SK-N-SH (cell line): ENCODE measurements at regions not wholly inside any gene's neighbourhood (a gene's known extent, or its start where the extent isn't known, plus 50 kb on each side); places are given as distances from the start of the nearest gene placed in this dataset.

Experiments used
- CTCF ChIA-PET: fragments of 300-600, 350-600 bp; formaldehyde crosslinking; extraction: SDS; loops from one replicate; lab custom pipeline; 2021; lab: Yijun Ruan, JAX
- POLR2A ChIA-PET: fragments of 350-600 bp; sonication (Branson Sonifier 250); formaldehyde crosslinking; extraction: SDS; loops from one replicate; lab custom pipeline; 2020; ENCODE audit warnings: antibody characterized with exemption, inconsistent platforms; lab: Yijun Ruan, JAX
- DNase-seq: peaks from one replicate; pipeline ENCODE4 v3.0.0; 2012
- H2AFZ ChIP-seq: fragments of 200-600 bp; sonication (generic); 2 replicates; pipeline ENCODE4 v1.8.1; 2016; ENCODE audit warnings: antibody characterized with exemption, mild to moderate bottlenecking, low read depth
- H3F3A ChIP-seq: fragments of 200-600 bp; sonication (generic); replicated peaks from 2 replicates; pipeline ENCODE3; 2016; ENCODE audit warnings: antibody characterized with exemption, mild to moderate bottlenecking; ENCODE audit not compliant: insufficient read depth
- H3K27ac ChIP-seq, 2 experiments: fragments of 200-500 bp in 1 of 2; fragments of 200-600 bp in 1 of 2; sonication (Bioruptor generic) in 1 of 2; sonication (generic), shearing (Covaris generic) in 1 of 2; 2 replicates each; pipeline versions ENCODE4 v1.5.1 to v1.6.1; 2014 to 2016; ENCODE audit warnings: low read depth in 2 of 2, inconsistent platforms in 1 of 2, low read length in 1 of 2, mild to moderate bottlenecking in 1 of 2, mixed read lengths in 1 of 2
- H3K27me3 ChIP-seq: fragments of 200-600 bp; sonication (generic), shearing (Covaris generic); 2 replicates; pipeline ENCODE4 v1.6.1; 2016; ENCODE audit warnings: mixed run types; ENCODE audit not compliant: insufficient read depth
- H3K36me3 ChIP-seq, 2 experiments: fragments of 200-500 bp in 1 of 2; fragments of 200-600 bp in 1 of 2; sonication (Bioruptor generic) in 1 of 2; sonication (generic) in 1 of 2; replicated peaks in 1 of 2; 2 replicates each; pipeline versions ENCODE3 to v1.5.1; 2014 to 2016; ENCODE audit warnings: low read length in 1 of 2, mild to moderate bottlenecking in 1 of 2; ENCODE audit not compliant: insufficient read depth in 2 of 2, control insufficient read depth in 1 of 2
- H3K4me1 ChIP-seq, 2 experiments: fragments of 200-500 bp in 1 of 2; fragments of 200-600 bp in 1 of 2; sonication (Bioruptor generic) in 1 of 2; sonication (generic), shearing (Covaris generic) in 1 of 2; 2 replicates each; pipeline versions ENCODE4 v1.5.1 to v1.6.1; 2014 to 2016; ENCODE audit warnings: low read depth in 1 of 2, low read length in 1 of 2, mixed run types in 1 of 2; ENCODE audit not compliant: insufficient read depth in 2 of 2, control insufficient read depth in 1 of 2
- H3K4me2 ChIP-seq: fragments of 200-600 bp; sonication (generic), shearing (Covaris generic); 2 replicates; pipeline ENCODE4 v1.6.1; 2017; ENCODE audit warnings: mixed run types
- H3K4me3 ChIP-seq, 2 experiments: fragments of 200-500 bp in 1 of 2; fragments of 200-600 bp in 1 of 2; sonication (Bioruptor generic) in 1 of 2; sonication (generic), shearing (Covaris generic) in 1 of 2; 2 replicates each; pipeline versions ENCODE4 v1.5.1 to v1.8.1; 2014 to 2016; ENCODE audit warnings: low read depth in 2 of 2, inconsistent platforms in 1 of 2, low read length in 1 of 2, mild to moderate bottlenecking in 1 of 2, mixed read lengths in 1 of 2, moderate library complexity in 1 of 2
- H3K79me2 ChIP-seq: fragments of 200-600 bp; sonication (generic); 2 replicates; pipeline ENCODE4 v1.8.1; 2017; ENCODE audit warnings: mild to moderate bottlenecking; ENCODE audit not compliant: insufficient read depth
- H3K9ac ChIP-seq: fragments of 200-600 bp; sonication (generic); 2 replicates; pipeline ENCODE4 v1.6.1; 2017; ENCODE audit warnings: mixed run types
- H3K9me2 ChIP-seq: fragments of 200-600 bp; sonication (generic); 2 replicates; pipeline ENCODE4 v1.6.1; 2017; ENCODE audit warnings: mixed run types
- H3K9me3 ChIP-seq: fragments of 200-600 bp; sonication (generic); 2 replicates; pipeline ENCODE4 v1.6.1; 2017; ENCODE audit warnings: mixed run types, mild to moderate bottlenecking, moderate library complexity
- H4K20me1 ChIP-seq: fragments of 200-600 bp; sonication (generic); 2 replicates; pipeline ENCODE4 v1.6.1; 2017; ENCODE audit warnings: mild to moderate bottlenecking, mixed run types; ENCODE audit not compliant: insufficient read depth
- ELF1 ChIP-seq: IDR thresholded peaks from 2 replicates; pipeline ENCODE4 v1.4.0; 2012
- EP300 ChIP-seq, 2 experiments: IDR thresholded peaks; 2 replicates each; pipeline versions ENCODE4 v1.4.0 to v1.6.1; 2012; ENCODE audit warnings: borderline replicate concordance in 1 of 2, low read depth in 1 of 2, low read length in 1 of 2
- FOSL2 ChIP-seq: IDR thresholded peaks from 2 replicates; pipeline ENCODE4 v1.4.0; 2012; ENCODE audit warnings: low read depth, mild to moderate bottlenecking, moderate library complexity, borderline replicate concordance
- FOXJ3 ChIP-seq: sonication (generic); formaldehyde crosslinking; IDR thresholded peaks from 2 replicates; pipeline ENCODE4 v1.5.1; 2020; ENCODE audit warnings: mild to moderate bottlenecking, missing genetic modification reagents
- MEF2A ChIP-seq: IDR thresholded peaks from 2 replicates; pipeline ENCODE4 v1.4.0; 2012; ENCODE audit warnings: low read depth, borderline replicate concordance
- NFIC ChIP-seq: IDR thresholded peaks from 2 replicates; pipeline ENCODE4 v1.4.0; 2012; ENCODE audit warnings: borderline replicate concordance
- NRF1 ChIP-seq: IDR thresholded peaks from 2 replicates; pipeline ENCODE4 v1.6.1; 2012; ENCODE audit warnings: low read depth, mild to moderate bottlenecking, low read length
- POLR2AphosphoS5 ChIP-seq: IDR thresholded peaks from 2 replicates; pipeline ENCODE4 v1.6.1; 2012; ENCODE audit warnings: low read depth, low read length
- RAD21 ChIP-seq: IDR thresholded peaks from 2 replicates; pipeline ENCODE4 v1.6.1; 2012; ENCODE audit warnings: mild to moderate bottlenecking, low read length
- RXRA ChIP-seq: IDR thresholded peaks from 2 replicates; pipeline ENCODE4 v1.4.0; 2012; ENCODE audit warnings: low read depth, mild to moderate bottlenecking, borderline replicate concordance
- SIN3A ChIP-seq: IDR thresholded peaks from 2 replicates; pipeline ENCODE4 v1.6.1; 2012; ENCODE audit warnings: low read depth, mild to moderate bottlenecking, low read length, moderate library complexity, borderline replicate concordance
- TAF1 ChIP-seq: IDR thresholded peaks from 2 replicates; pipeline ENCODE4 v1.6.1; 2012; ENCODE audit warnings: low read depth, mild to moderate bottlenecking, low read length, moderate library complexity, borderline replicate concordance
- TCF12 ChIP-seq: IDR thresholded peaks from 2 replicates; pipeline ENCODE4 v1.4.0; 2012
- TEAD4 ChIP-seq: IDR thresholded peaks from 2 replicates; pipeline ENCODE4 v1.4.0; 2012; ENCODE audit warnings: mild to moderate bottlenecking, borderline replicate concordance; ENCODE audit not compliant: insufficient read depth
- WGBS: methylation state at CpG from one replicate; pipeline ENCODE4 v1.1.6; 2017; ENCODE audit warnings: low lambda C conversion rate; 5-methylcytosine and 5-hydroxymethylcytosine counted together
- TF ChIP-seq, protein P1 (sequence below): fragments of 150-350 bp; IDR thresholded peaks from 2 replicates; pipeline ENCODE4 v1.6.1; 2017; ENCODE audit warnings: antibody characterized with exemption, low read length, low read depth, borderline replicate concordance
- TF ChIP-seq, protein P2 (sequence below): IDR thresholded peaks from 2 replicates; pipeline ENCODE4 v1.4.0; 2012; ENCODE audit warnings: low read depth
- TF ChIP-seq, protein P3 (sequence below): IDR thresholded peaks from 2 replicates; pipeline ENCODE4 v1.6.1; 2012; ENCODE audit warnings: mild to moderate bottlenecking, low read depth, low read length, moderate library complexity
- TF ChIP-seq, protein P4 (sequence below): IDR thresholded peaks from 2 replicates; pipeline ENCODE4; 2012
- TF ChIP-seq, protein P5 (sequence below): IDR thresholded peaks from 2 replicates; pipeline ENCODE4 v1.4.0; 2012; ENCODE audit warnings: low read depth, borderline replicate concordance

DNA sequence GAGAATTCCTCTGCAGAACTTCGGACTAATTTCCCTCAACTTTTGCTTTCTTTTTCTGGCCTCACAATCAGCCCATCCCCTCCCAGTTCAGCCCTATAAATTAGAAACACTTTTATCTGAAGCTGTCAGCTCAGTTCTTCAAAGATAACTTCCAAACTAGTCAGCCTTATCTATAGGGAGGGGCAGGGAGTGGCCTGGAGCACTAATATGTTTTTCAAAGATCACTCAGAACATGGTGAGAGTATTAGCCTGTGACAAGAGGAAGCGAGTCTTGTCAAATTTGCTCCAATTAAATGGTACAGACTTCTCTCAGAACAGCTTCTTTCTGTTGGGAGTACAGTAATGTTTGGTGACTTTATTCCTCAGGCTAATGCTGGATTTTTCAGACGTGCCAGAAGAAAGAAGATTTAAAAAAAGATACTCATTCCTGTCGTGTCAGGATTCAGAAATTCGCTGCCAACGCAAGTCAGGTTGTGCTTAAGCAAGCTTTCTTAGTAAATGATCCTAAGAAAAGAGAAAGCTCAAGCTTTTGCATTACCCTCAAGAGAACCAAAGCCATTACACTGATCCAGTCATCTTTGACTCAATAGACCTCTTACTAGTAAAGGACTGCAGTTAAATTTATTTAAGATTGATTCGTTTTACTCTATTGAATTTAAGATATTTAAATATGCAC is 1033.6 kb downstream of the SLITRK5 start:
- Histone ChIP-seq H3K4me2 (no peak overlapping the region), H3K9me3 (no peaks in the 10 kb centered on the region), H3K36me3 (no peaks in the 10 kb centered on the region), H3K79me2 (no peaks in the 10 kb centered on the region), H3K4me1 (no peaks in the 10 kb centered on the region; a peak in 1 of 4 replicates), H4K20me1 (no peaks in the 10 kb centered on the region), H2AFZ (no peak overlapping the region), H3K9ac (no peak overlapping the region), H3F3A (no peaks in the 10 kb centered on the region), H3K27me3 (no peaks in the 10 kb centered on the region), H3K4me3 (no peak overlapping the region), H3K9me2 (no peaks in the 10 kb centered on the region), H3K27ac (no peak overlapping the region)
- TF ChIP-seq FOSL2 (no peak), TCF12 (no peak), RXRA (no peak), TAF1 (no peak), ELF1 (no peak)
- no peak for DNase-seq
- ChIA-PET POLR2A (no interaction called here), CTCF (no interaction called here)
- 21% methylated on average over 7 of the region's 7 CpGs for WGBS

DNA sequence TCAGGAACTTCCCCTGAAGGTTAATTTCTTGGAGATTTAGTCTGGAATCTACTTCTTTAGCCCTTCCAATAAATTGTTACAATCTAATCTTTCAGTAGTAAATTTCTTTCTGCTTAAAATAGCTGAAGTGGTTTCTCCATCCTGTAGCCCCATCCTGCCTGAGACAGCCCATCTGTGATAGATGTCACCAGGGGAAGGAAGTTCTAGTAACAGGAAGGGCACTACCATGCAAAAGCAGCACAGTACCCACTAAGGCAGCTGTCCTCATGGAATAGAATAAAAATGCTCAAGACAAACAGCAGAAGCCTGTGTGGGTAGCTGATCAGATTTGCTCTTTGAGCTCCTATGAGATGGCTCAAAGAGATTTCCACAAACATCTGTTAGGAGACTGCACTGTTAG is 1036.5 kb downstream of the SLITRK5 start:
- Histone ChIP-seq H3K27me3 (no peaks in the 10 kb centered on the region), H3K4me3 (no peak overlapping the region)

More for the DNA sequence above, 1036.5 kb downstream of the SLITRK5 start:
- no peaks in the 10 kb centered on the region; a peak in 2 of 4 replicates for H3K4me1 ChIP-seq
- H3K27ac ChIP-seq, result no peak overlapping the region
- TF ChIP-seq FOXJ3 (CRISPR knock-in tag) (no peak), POLR2AphosphoS5 (no peak), SIN3A (no peak), MEF2A (no peak), EP300 (IDR thresholded peaks at IDR 0.05; ENCODE audit: borderline replicate concordance in 1 of 2, low read depth in 1 of 2, low read length in 1 of 2) (no peak), TEAD4 (no peak), TCF12 (no peak), NFIC (no peak), NRF1 (no peak), RAD21 (no peak)
- TF ChIP-seq, protein P1, sequence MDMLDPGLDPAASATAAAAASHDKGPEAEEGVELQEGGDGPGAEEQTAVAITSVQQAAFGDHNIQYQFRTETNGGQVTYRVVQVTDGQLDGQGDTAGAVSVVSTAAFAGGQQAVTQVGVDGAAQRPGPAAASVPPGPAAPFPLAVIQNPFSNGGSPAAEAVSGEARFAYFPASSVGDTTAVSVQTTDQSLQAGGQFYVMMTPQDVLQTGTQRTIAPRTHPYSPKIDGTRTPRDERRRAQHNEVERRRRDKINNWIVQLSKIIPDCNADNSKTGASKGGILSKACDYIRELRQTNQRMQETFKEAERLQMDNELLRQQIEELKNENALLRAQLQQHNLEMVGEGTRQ, result no peak
- TF ChIP-seq, protein P2, sequence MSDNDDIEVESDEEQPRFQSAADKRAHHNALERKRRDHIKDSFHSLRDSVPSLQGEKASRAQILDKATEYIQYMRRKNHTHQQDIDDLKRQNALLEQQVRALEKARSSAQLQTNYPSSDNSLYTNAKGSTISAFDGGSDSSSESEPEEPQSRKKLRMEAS, result no peak
- TF ChIP-seq, protein P3, sequence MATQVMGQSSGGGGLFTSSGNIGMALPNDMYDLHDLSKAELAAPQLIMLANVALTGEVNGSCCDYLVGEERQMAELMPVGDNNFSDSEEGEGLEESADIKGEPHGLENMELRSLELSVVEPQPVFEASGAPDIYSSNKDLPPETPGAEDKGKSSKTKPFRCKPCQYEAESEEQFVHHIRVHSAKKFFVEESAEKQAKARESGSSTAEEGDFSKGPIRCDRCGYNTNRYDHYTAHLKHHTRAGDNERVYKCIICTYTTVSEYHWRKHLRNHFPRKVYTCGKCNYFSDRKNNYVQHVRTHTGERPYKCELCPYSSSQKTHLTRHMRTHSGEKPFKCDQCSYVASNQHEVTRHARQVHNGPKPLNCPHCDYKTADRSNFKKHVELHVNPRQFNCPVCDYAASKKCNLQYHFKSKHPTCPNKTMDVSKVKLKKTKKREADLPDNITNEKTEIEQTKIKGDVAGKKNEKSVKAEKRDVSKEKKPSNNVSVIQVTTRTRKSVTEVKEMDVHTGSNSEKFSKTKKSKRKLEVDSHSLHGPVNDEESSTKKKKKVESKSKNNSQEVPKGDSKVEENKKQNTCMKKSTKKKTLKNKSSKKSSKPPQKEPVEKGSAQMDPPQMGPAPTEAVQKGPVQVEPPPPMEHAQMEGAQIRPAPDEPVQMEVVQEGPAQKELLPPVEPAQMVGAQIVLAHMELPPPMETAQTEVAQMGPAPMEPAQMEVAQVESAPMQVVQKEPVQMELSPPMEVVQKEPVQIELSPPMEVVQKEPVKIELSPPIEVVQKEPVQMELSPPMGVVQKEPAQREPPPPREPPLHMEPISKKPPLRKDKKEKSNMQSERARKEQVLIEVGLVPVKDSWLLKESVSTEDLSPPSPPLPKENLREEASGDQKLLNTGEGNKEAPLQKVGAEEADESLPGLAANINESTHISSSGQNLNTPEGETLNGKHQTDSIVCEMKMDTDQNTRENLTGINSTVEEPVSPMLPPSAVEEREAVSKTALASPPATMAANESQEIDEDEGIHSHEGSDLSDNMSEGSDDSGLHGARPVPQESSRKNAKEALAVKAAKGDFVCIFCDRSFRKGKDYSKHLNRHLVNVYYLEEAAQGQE, result no peak
- TF ChIP-seq, protein P4, sequence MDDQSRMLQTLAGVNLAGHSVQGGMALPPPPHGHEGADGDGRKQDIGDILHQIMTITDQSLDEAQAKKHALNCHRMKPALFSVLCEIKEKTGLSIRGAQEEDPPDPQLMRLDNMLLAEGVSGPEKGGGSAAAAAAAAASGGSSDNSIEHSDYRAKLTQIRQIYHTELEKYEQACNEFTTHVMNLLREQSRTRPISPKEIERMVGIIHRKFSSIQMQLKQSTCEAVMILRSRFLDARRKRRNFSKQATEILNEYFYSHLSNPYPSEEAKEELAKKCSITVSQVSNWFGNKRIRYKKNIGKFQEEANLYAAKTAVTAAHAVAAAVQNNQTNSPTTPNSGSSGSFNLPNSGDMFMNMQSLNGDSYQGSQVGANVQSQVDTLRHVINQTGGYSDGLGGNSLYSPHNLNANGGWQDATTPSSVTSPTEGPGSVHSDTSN, result no peak
- TF ChIP-seq, protein P5, sequence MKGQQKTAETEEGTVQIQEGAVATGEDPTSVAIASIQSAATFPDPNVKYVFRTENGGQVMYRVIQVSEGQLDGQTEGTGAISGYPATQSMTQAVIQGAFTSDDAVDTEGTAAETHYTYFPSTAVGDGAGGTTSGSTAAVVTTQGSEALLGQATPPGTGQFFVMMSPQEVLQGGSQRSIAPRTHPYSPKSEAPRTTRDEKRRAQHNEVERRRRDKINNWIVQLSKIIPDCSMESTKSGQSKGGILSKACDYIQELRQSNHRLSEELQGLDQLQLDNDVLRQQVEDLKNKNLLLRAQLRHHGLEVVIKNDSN, result no peak
- H3K36me3 ChIP-seq, result no peaks in the 10 kb centered on the region
- no peak overlapping the region for H3K9ac ChIP-seq
- POLR2A ChIA-PET, result no interaction called here
- H3K9me2 ChIP-seq, result no peaks in the 10 kb centered on the region
- no peak for DNase-seq
- no peaks in the 10 kb centered on the region for H4K20me1 ChIP-seq
- CTCF ChIA-PET, result no interaction called here
- H3K79me2 ChIP-seq, result no peaks in the 10 kb centered on the region
- H3K4me2 ChIP-seq, result no peak overlapping the region
- no peak overlapping the region for H2AFZ ChIP-seq
- H3F3A ChIP-seq, result no peaks in the 10 kb centered on the region
- H3K9me3 ChIP-seq, result no peaks in the 10 kb centered on the region
